ENCODE measurements at regions not wholly inside any gene's neighbourhood (a gene's known extent, or its start where the extent isn't known, plus 50 kb on each side); places are given as distances from the start of the nearest gene placed in this dataset.
A peak's percentile ranks its signal among the peaks of the same experiment; 100 is the strongest.

DNA sequence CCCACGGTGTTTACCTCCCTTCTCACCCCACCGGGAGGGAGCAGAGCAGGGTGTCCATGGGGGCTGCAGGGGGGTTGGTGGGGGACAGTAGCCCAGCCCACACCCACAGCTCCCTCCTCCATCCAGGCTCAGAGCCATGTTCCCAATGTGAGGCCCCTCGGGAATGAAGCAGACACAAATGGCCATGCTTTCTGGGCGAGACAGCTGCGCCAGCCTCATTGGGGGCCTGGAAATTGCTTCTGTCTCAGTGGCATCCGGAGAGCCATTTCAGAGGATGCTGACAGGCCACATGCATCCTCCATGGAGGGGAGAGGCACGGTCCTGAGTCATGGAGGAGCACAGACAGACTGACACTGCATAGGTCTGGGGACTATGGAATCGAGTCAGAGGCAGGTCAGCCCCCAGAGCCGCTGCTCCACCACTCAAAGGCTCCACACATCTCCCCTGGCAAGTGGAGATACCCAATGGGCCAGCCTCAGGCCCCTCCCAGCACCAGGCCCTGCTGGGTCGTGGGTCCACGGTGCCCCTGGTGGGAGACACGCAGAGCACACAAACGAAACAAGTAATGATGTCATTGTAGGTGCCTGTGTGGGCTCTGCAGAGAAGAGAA, 59.6 kb upstream of the ENPP7 start:
- DNase-seq = peak in 1 of 3 donors; percentile 22
- no peaks in the 10 kb centered on the region for H3K4me1 ChIP-seq
- H3K9me3 ChIP-seq = peaks cover 0 to 18% (median 7%) of the 10 kb centered on the region in 4 donors
- no peak overlapping the region for H3K4me3 ChIP-seq
- TF ChIP-seq POLR2A (IDR thresholded peaks at IDR 0.05) (no peak), CTCF (IDR thresholded peaks at IDR 0.05) (no peak)
- H3K27ac ChIP-seq = no peak overlapping the region
- H3K36me3 ChIP-seq = no peaks in the 10 kb centered on the region
- no peaks in the 10 kb centered on the region for H3K27me3 ChIP-seq

DNA sequence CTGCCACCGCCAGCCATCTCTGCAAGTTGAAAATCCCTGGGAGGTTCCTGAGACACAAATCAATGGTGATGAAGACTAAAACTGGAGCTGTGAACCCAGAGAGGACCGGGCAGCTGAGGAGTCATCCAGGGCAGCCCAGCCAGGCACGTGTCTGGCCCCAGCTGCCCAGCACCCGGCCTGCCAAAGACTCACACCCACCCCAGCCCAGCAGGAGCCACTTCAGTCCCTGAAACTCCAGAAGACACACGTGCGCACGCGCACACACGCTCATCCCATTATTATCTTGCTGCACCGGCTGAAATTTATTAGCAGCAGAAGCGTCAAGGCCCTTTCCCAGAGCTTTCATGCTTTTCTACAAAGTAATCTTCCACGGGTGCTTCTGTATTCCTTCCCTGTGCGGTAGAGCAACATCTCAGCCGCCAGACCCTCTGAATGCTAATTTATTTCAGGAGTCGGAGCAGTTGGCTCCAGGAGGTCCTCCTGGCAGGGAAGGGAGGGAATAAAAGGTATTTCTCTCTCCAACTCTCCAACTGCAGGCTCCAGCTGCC, 59.8 kb upstream of the RBFOX3 start:
- Histone ChIP-seq H3K27ac (no peak overlapping the region), H3K4me1 (no peaks in the 10 kb centered on the region), H3K36me3 (no peaks in the 10 kb centered on the region), H3K4me3 (no peak overlapping the region), H3K27me3 (no peaks in the 10 kb centered on the region), H3K9me3 (peaks cover 0 to 18% (median 7%) of the 10 kb centered on the region in 4 donors)
- DNase-seq = no peak
- TF ChIP-seq POLR2A (IDR thresholded peaks at IDR 0.05) (no peak), CTCF (IDR thresholded peaks at IDR 0.05) (no peak)

DNA sequence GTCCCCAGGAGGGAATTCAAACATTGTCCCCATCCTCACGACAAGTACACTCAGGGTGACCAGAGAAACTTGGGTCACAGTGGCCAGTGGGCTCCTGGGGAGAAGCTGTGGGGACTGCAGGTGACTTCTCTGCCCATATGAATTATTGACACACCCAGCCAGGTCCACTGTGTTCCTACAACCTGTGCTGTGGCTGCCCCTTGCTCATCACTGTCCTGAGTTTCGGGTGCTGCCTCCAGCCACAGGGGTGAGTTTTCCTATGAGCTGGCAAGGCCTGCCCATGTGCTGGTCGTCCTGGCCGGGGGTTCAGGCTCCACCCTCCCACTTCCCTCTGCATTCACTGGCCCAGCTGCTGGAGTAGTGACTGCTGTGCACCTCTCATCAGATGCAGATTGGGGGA, 59.0 kb upstream of the RBFOX3 start:
- no peak overlapping the region for H3K27ac ChIP-seq
- no peaks in the 10 kb centered on the region for H3K27me3 ChIP-seq
- peak in 1 of 3 donors; percentile 23 for DNase-seq
- TF ChIP-seq POLR2A (IDR thresholded peaks at IDR 0.05) (no peak), CTCF (IDR thresholded peaks at IDR 0.05) (no peak)
- H3K9me3 ChIP-seq = peaks cover 0 to 18% (median 7%) of the 10 kb centered on the region in 4 donors
- H3K36me3 ChIP-seq = no peaks in the 10 kb centered on the region
- peaks cover 0 to 4% (median 0%) of the 10 kb centered on the region in 4 donors for H3K4me1 ChIP-seq
- H3K4me3 ChIP-seq = no peak overlapping the region

- Histone ChIP-seq H3K9me3 (peaks cover 0 to 10% (median 3%) of the 10 kb centered on the region in 4 donors), H3K4me3 (no peak overlapping the region), H3K27ac (no peak overlapping the region), H3K27me3 (no peaks in the 10 kb centered on the region), H3K4me1 (peaks cover 0 to 4% (median 0%) of the 10 kb centered on the region in 4 donors), H3K36me3 (no peaks in the 10 kb centered on the region)
- TF ChIP-seq POLR2A (IDR thresholded peaks at IDR 0.05) = no peak
- peak in 1 of 3 donors; percentile 36 for DNase-seq
Observed at GRCh38 chr17:79668344-79669250, 57.7 kb upstream of the RBFOX3 start.

DNA sequence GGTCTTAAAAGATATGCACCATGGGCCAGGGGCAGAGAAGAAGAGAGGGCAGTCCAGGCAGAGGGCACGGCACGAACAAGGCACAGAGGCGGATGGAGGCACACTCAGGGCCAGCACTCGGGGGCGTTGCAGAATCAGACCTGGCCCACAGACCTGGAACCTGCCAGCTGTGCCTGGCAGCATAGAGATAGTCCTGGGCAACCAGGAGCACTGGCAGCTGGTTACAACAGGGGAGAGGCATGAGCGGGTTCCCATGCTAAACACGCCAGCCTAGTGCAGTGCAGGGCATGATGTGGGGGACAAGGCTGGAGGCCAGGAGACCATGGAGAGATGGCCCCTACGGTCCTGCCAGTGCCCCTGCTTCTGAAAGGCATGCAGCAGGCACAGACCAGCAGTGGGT, 56.9 kb upstream of the RBFOX3 start:
- no peaks in the 10 kb centered on the region for H3K27me3 ChIP-seq
- TF ChIP-seq POLR2A (IDR thresholded peaks at IDR 0.05) (no peak), CTCF (IDR thresholded peaks at IDR 0.05) (no peak)
- peaks cover 0 to 4% (median 0%) of the 10 kb centered on the region in 4 donors for H3K4me1 ChIP-seq
- no peak overlapping the region for H3K27ac ChIP-seq
- peak in 1 of 3 donors; percentile 33 for DNase-seq
- no peak overlapping the region for H3K4me3 ChIP-seq
- no peaks in the 10 kb centered on the region for H3K36me3 ChIP-seq
- H3K9me3 ChIP-seq = peaks cover 0 to 1% (median 0%) of the 10 kb centered on the region in 4 donors
